A673 (cell line): ENCODE measurements at regions not wholly inside any gene's neighbourhood (a gene's known extent, or its start where the extent isn't known, plus 50 kb on each side); places are given as distances from the start of the nearest gene placed in this dataset.

Experiments
- EZH2 ChIP-seq: fragments of 200-600 bp; sonication (generic); IDR thresholded peaks from 2 replicates; pipeline ENCODE4 v1.6.1; 2017; ENCODE audit warnings: borderline replicate concordance, low read depth, mild to moderate bottlenecking, mixed read lengths, antibody characterized with exemption, low read length; ENCODE audit not compliant: poor library complexity, severe bottlenecking
- TF ChIP-seq, protein P1 (sequence below): fragments of 300-800, 200-600 bp; sonication (generic); conservative IDR thresholded peaks from 2 replicates; pipeline ENCODE4 v1.5.1; 2017; ENCODE audit warnings: low read depth, mild to moderate bottlenecking, antibody characterized with exemption, low read length, moderate library complexity, mixed read lengths

GRCh38 chr6:169165561-169166300 lies 87.9 kb downstream of the THBS2 start:
- no peak for TF ChIP-seq EZH2
- TF ChIP-seq, protein P1, sequence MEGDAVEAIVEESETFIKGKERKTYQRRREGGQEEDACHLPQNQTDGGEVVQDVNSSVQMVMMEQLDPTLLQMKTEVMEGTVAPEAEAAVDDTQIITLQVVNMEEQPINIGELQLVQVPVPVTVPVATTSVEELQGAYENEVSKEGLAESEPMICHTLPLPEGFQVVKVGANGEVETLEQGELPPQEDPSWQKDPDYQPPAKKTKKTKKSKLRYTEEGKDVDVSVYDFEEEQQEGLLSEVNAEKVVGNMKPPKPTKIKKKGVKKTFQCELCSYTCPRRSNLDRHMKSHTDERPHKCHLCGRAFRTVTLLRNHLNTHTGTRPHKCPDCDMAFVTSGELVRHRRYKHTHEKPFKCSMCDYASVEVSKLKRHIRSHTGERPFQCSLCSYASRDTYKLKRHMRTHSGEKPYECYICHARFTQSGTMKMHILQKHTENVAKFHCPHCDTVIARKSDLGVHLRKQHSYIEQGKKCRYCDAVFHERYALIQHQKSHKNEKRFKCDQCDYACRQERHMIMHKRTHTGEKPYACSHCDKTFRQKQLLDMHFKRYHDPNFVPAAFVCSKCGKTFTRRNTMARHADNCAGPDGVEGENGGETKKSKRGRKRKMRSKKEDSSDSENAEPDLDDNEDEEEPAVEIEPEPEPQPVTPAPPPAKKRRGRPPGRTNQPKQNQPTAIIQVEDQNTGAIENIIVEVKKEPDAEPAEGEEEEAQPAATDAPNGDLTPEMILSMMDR: no peak
